ENCODE measurements at regions not wholly inside any gene's neighbourhood (a gene's known extent, or its start where the extent isn't known, plus 50 kb on each side); places are given as distances from the start of the nearest gene placed in this dataset.

- Histone ChIP-seq H3K36me3 (ENCODE audit: control insufficient read depth in 2 of 3, insufficient read depth in 3 of 3, low read length in 3 of 3) (no peaks in the 10 kb centered on the region), H3K4me1 (ENCODE audit: control insufficient read depth in 2 of 3, insufficient read depth in 2 of 3, low read depth in 1 of 3, low read length in 3 of 3) (peaks cover 0 to 43% (median 30%) of the 10 kb centered on the region in 3 donors), H3K27me3 (ENCODE audit: control insufficient read depth, insufficient read depth, low read length) (no peaks in the 10 kb centered on the region), H3K27ac (ENCODE audit: low read depth in 2 of 2, low read length in 2 of 2) (no peak overlapping the region), H3K9me3 (ENCODE audit: control insufficient read depth in 2 of 3, insufficient read depth in 1 of 3, low read length in 3 of 3) (no peaks in the 10 kb centered on the region), H3K9ac (ENCODE audit: low read length in 3 of 3) (no peak overlapping the region), H3K4me3 (ENCODE audit: low read length in 3 of 3) (no peak overlapping the region)
- intact Hi-C loops (cut with DNase I): no loop called here
- TF ChIP-seq CTCF (IDR thresholded peaks at IDR 0.05; ENCODE audit: borderline replicate concordance, extremely low read depth, insufficient read depth): no peak
- DNase-seq (no peak), FAIRE-seq (no peak)
These were observed 74.7 kb upstream of the SNRK start for GRCh38 chr3:43211681-43212080.

- H3K36me3 ChIP-seq (ENCODE audit: control insufficient read depth in 2 of 3, insufficient read depth in 3 of 3, low read length in 3 of 3): no peaks in the 10 kb centered on the region
- no peak overlapping the region for H3K4me3 ChIP-seq (ENCODE audit: low read length in 3 of 3)
- DNase-seq (no peak), FAIRE-seq (no peak)
- no peak for TF ChIP-seq CTCF (IDR thresholded peaks at IDR 0.05; ENCODE audit: borderline replicate concordance, extremely low read depth, insufficient read depth)
- peaks cover 0 to 43% (median 30%) of the 10 kb centered on the region in 3 donors for H3K4me1 ChIP-seq (ENCODE audit: control insufficient read depth in 2 of 3, insufficient read depth in 2 of 3, low read depth in 1 of 3, low read length in 3 of 3)
- H3K27ac ChIP-seq (ENCODE audit: low read depth in 2 of 2, low read length in 2 of 2): peak overlapping the region; percentile 48 to 65
- no peaks in the 10 kb centered on the region for H3K27me3 ChIP-seq (ENCODE audit: control insufficient read depth, insufficient read depth, low read length)
- H3K9ac ChIP-seq (ENCODE audit: low read length in 3 of 3): no peak overlapping the region
- intact Hi-C loops (cut with DNase I): no loop called here
- no peaks in the 10 kb centered on the region for H3K9me3 ChIP-seq (ENCODE audit: control insufficient read depth in 2 of 3, insufficient read depth in 1 of 3, low read length in 3 of 3)
These were observed 76.0 kb upstream of the SNRK start for GRCh38 chr3:43210049-43211027.

GRCh38 chr3:43207628-43208085 is 78.7 kb upstream of the SNRK start:
- FAIRE-seq: no peak
- H3K9me3 ChIP-seq (ENCODE audit: control insufficient read depth in 2 of 3, insufficient read depth in 1 of 3, low read length in 3 of 3): no peaks in the 10 kb centered on the region
- no peak overlapping the region for H3K27ac ChIP-seq (ENCODE audit: low read depth in 2 of 2, low read length in 2 of 2)
- TF ChIP-seq CTCF (IDR thresholded peaks at IDR 0.05; ENCODE audit: borderline replicate concordance, extremely low read depth, insufficient read depth): no peak
- H3K4me1 ChIP-seq (ENCODE audit: control insufficient read depth in 2 of 3, insufficient read depth in 2 of 3, low read depth in 1 of 3, low read length in 3 of 3): peaks cover 0 to 25% (median 17%) of the 10 kb centered on the region in 3 donors
- H3K4me3 ChIP-seq (ENCODE audit: low read length in 3 of 3): no peak overlapping the region
- H3K27me3 ChIP-seq (ENCODE audit: control insufficient read depth, insufficient read depth, low read length): no peaks in the 10 kb centered on the region
- intact Hi-C loops (cut with DNase I): no loop called here
- H3K36me3 ChIP-seq (ENCODE audit: control insufficient read depth in 2 of 3, insufficient read depth in 3 of 3, low read length in 3 of 3): no peaks in the 10 kb centered on the region
- H3K9ac ChIP-seq (ENCODE audit: low read length in 3 of 3): no peak overlapping the region
- DNase-seq: peak in 3 of 5 donors; percentile 41 to 59 (median 49)
